ENCODE measurements at regions not wholly inside any gene's neighbourhood (a gene's known extent, or its start where the extent isn't known, plus 50 kb on each side); places are given as distances from the start of the nearest gene placed in this dataset.

- dilution Hi-C loops (cut with MboI; ENCODE audit: extremely low pct_ligation_motif_present, low sequenced_read_pairs), result no loop called here
- no peaks in the 10 kb centered on the region for H3K9me1 ChIP-seq (ENCODE audit: control insufficient read depth, extremely low read depth, insufficient read depth, low read length)
Observed at GRCh38 chr12:63470161-63470560, 198.1 kb downstream of the DPY19L2 start.

GRCh38 chr12:63467951-63468350, 200.3 kb downstream of the DPY19L2 start:
- H3K4me3 ChIP-seq (ENCODE audit: control insufficient read depth in 2 of 3, extremely low read depth in 1 of 3, insufficient read depth in 2 of 3, low read depth in 1 of 3, low read length in 3 of 3), result no peak overlapping the region
- DNase-seq (ENCODE audit: low read depth, low spot score) (no peak), FAIRE-seq (no peak)
- no peaks in the 10 kb centered on the region for H3K36me3 ChIP-seq (ENCODE audit: control insufficient read depth in 2 of 2, extremely low read depth in 1 of 2, insufficient read depth in 2 of 2, low read length in 2 of 2)
- TF ChIP-seq CTCF (optimal IDR thresholded peaks at IDR 0.05 in 1 of 3, IDR thresholded peaks at IDR 0.05 in 1 of 3, conservative IDR thresholded peaks at IDR 0.05 in 1 of 3; ENCODE audit: extremely low read depth in 1 of 3, insufficient read depth in 2 of 3, low read length in 3 of 3) (no peak), EZH2 (IDR thresholded peaks at IDR 0.05; ENCODE audit: low read length) (no peak)
- no peaks in the 10 kb centered on the region for H3K79me2 ChIP-seq (ENCODE audit: control insufficient read depth, insufficient read depth, low read length)
- H3K27ac ChIP-seq (ENCODE audit: control insufficient read depth, insufficient read depth, low read length), result no peak overlapping the region
- H3K9me3 ChIP-seq (ENCODE audit: control insufficient read depth, low read depth, low read length), result no peaks in the 10 kb centered on the region
- no peak overlapping the region for H2AFZ ChIP-seq (ENCODE audit: control insufficient read depth, low read length)
- H3K9me1 ChIP-seq (ENCODE audit: control insufficient read depth, extremely low read depth, insufficient read depth, low read length), result no peaks in the 10 kb centered on the region
- dilution Hi-C loops (cut with MboI; ENCODE audit: extremely low pct_ligation_motif_present, low sequenced_read_pairs), result no loop called here
- H4K20me1 ChIP-seq (ENCODE audit: control insufficient read depth, extremely low read depth, insufficient read depth, low read length), result no peaks in the 10 kb centered on the region
- no peak overlapping the region for H3K4me2 ChIP-seq (ENCODE audit: control insufficient read depth, extremely low read depth, insufficient read depth, low read depth, low read length)
- H3K4me1 ChIP-seq (ENCODE audit: control insufficient read depth, extremely low read depth, insufficient read depth, low read length), result no peaks in the 10 kb centered on the region
- H3K9ac ChIP-seq (ENCODE audit: control insufficient read depth, extremely low read depth, insufficient read depth, low read length), result no peak overlapping the region
- H3K27me3 ChIP-seq (ENCODE audit: control insufficient read depth, extremely low read depth, insufficient read depth, low read length), result no peaks in the 10 kb centered on the region

More at GRCh38 chr12:63470161-63470560, 198.1 kb downstream of the DPY19L2 start:
- Histone ChIP-seq H3K9ac (ENCODE audit: control insufficient read depth, extremely low read depth, insufficient read depth, low read length) (no peak overlapping the region), H2AFZ (ENCODE audit: control insufficient read depth, low read length) (no peak overlapping the region), H3K79me2 (ENCODE audit: control insufficient read depth, insufficient read depth, low read length) (no peaks in the 10 kb centered on the region), H3K4me3 (ENCODE audit: control insufficient read depth in 2 of 3, extremely low read depth in 1 of 3, insufficient read depth in 2 of 3, low read depth in 1 of 3, low read length in 3 of 3) (no peak overlapping the region), H4K20me1 (ENCODE audit: control insufficient read depth, extremely low read depth, insufficient read depth, low read length) (no peaks in the 10 kb centered on the region), H3K27me3 (ENCODE audit: control insufficient read depth, extremely low read depth, insufficient read depth, low read length) (no peaks in the 10 kb centered on the region), H3K36me3 (ENCODE audit: control insufficient read depth in 2 of 2, extremely low read depth in 1 of 2, insufficient read depth in 2 of 2, low read length in 2 of 2) (no peaks in the 10 kb centered on the region), H3K4me1 (ENCODE audit: control insufficient read depth, extremely low read depth, insufficient read depth, low read length) (no peaks in the 10 kb centered on the region), H3K27ac (ENCODE audit: control insufficient read depth, insufficient read depth, low read length) (no peak overlapping the region), H3K9me3 (ENCODE audit: control insufficient read depth, low read depth, low read length) (no peaks in the 10 kb centered on the region), H3K4me2 (ENCODE audit: control insufficient read depth, extremely low read depth, insufficient read depth, low read depth, low read length) (no peak overlapping the region)
- TF ChIP-seq EZH2 (IDR thresholded peaks at IDR 0.05; ENCODE audit: low read length) (no peak), CTCF (optimal IDR thresholded peaks at IDR 0.05 in 1 of 3, IDR thresholded peaks at IDR 0.05 in 1 of 3, conservative IDR thresholded peaks at IDR 0.05 in 1 of 3; ENCODE audit: extremely low read depth in 1 of 3, insufficient read depth in 2 of 3, low read length in 3 of 3) (no peak)
- FAIRE-seq (no peak), DNase-seq (ENCODE audit: low read depth, low spot score) (no peak)
